NCI-H1694 treated with DMSO at 0.1 percent for 48 hours (cell line): ENCODE measurements at regions not wholly inside any gene's neighbourhood (a gene's known extent, or its start where the extent isn't known, plus 50 kb on each side); places are given as distances from the start of the nearest gene placed in this dataset.

Source experiments
- DNase-seq: peaks from one replicate; lab custom pipeline; 2025; lab: John Stamatoyannopoulos, UW

DNA sequence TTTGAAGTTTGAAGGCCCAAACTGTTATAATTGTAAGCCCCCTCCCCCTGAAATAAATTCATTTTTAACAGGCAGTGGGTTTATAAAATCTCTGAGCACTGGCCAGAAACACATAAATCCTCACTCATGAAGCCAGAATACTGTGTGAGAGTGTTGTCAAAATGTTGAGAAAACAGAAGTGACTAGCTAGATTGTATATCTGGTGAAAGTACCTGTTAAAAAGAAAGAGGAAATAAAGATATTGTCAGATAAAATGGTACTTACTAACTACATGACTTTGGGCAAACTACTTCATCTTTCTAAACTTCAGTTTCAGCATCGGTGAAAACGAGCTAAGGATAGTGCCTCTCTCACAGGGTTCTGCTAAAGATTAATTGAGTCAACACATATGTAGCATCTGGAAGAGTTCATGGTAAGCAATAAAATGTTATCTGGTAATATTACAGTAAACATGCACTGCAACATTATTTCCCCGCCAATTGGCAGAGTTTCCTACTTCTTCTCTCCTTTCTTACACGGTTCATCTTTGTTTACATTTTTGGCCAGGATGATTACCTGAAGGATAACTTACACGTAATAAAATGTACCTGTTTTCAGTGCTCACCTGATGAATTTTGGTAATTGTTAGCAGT, 202.5 kb upstream of the CHRM2 start:
- no peak for DNase-seq

DNA sequence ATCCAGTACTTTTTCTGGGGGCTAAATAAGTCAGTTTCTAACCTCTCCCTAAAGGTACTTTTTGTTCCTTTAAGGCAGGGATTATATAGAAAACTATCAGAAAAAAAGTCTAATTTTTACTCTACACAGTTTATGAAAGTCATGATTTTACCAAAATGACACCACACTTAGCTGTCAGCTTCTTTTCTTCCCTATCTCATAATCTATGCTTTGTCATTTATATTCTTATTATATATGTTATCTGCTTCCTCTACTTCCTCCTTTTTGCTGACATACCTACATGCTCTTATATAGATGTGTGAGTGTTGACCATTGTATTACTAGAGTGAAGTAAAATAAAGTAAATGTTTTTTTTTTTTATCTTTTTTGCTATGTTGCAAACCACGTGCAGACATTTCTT, 203.9 kb upstream of the CHRM2 start:
- DNase-seq = no peak

DNA sequence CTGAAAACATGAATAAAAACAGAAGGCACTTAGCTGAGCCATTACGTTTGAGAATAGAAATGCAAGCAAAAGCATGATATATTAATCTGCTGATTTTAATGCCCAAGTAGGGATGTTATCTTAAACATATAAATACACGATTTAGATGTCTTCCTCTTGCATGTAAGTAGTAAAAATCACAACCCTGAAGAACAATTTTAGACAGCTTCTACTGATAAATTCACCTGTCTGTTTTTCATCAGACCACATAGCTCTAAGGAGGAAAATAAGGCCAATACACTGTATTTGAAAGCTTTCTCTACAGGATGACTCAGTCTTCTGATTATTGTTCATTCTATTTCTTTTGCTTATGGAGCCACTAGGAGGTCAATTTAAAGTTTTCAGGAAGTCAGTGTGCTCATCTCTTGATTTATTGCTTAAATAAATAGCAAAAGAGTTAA, 210.9 kb upstream of the CHRM2 start:
- DNase-seq = no peak

DNA sequence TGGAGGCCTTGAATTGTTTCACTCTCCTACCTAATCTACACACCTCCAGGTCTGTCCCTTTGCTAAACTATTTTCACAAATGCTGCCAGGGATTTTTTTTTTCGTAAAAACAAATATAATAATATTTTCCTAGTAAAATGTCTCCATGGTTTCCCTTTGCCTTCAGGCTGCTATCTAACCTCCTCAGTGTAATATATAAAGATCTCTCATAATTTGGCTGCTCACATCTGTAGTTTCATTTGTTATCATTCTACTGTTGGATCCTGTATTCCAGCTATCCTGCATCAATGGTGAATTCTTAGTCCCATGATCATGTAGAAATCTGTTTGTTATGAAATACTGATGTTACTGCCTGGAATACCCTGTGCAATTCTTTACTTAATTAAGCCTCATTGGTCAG, 211.9 kb upstream of the CHRM2 start:
- DNase-seq = no peak

DNA sequence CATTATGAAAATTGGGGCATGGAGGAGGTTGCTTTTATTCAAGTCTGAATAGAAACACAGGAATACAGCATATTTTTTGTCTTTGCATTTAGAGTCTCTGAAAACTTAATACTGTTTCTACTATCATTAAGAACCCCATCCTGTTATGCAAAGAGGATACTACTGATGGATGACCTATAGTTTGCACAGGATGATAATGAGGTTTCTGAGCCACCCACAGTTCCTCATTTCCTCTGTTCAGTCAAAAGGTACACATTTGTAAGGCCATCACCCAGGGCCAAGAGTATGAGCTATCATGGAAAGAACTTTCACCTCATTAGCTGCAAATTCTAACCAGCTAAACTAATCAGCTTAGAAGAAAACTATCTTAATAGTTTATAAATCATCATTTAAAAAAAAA, 213.0 kb upstream of the CHRM2 start:
- DNase-seq = no peak

DNA sequence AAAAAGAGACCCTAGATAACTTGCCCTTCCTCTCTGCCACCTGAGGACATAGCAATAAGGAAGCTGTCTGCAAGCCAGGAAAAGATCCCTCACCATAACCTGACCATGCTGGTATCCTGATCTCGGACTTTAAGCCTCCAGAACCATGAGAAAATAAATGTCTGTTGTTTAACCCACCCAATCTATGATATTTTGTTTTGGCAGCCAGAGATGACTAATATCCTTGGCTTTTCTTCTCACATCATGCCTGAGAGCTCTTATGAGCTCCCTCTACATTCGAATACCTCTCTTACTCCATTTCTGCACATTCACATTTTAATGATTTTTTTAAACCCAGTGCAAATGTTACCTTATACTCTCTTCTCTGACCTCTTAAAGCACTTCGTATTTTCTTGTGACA, 214.0 kb upstream of the CHRM2 start:
- DNase-seq = no peak

DNA sequence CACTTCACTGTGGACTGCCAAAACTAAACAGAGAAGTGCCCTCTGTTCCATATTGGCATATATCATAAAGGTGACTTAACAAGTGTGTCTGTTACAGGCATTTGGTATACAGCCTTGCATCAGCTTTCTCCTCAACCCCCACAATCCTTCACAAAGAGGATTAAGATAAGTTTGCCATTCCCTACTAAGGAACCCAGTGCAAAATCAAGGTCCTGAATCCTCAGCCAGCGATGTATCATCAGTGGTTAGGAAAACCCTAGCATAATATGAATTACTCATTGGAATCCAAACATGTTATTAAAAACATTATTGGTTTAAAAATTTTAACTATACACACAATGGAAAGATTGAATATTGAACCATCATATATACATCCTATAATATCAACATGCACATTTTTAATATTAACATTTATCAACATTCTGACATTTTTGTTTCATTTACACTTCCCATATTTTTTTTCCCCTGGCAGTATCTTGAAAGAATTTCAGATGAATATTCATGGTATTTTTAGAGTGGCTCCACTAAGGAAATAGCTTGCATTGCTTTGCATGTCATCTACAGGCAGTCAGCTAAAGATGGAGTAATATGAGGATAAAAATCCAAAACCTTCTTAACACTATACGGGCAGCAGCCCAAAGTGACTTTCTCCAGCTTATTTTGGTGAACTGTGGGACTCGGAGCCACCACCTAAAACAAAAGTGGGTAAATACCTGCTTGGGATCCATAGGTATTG, 215.6 kb upstream of the CHRM2 start:
- DNase-seq = no peak

DNA sequence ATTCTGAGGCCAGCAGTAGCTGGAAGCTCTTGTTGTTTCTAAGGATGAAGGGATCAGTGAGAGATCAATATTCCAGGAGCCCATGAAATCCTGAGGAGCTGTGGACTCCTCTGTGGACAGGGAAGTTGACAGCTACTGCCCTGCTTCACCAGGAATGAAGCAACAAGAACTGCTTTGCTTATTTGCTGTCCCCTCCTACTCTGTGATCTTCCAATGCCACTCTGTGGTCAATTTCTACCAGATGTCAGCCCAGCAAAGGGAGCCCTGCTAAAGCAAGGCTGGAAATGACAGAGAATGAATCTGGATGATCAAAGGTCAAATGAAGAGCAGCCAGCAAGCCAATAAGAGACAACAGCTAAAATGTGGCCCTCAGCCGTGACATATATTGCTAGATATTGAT, 227.5 kb upstream of the CHRM2 start:
- DNase-seq = no peak

DNA sequence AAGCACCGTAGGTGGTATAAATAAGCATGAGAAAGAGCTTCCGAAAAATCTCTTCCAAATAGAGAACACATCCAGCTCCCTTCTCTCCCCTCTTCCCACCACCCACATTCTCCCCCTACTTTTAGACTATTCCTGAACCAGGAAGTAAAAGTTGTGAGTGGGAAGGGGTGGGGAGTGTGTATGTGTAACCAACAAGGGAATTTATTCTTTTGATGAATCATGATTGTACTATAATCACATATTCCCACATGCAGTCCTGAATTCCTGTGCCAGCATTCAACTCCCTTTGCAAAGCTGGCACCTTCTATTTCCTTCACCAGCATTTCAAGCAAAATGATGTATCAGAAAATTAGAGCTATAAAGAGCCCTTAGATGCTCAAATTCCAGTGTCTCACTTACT, 230.6 kb upstream of the CHRM2 start:
- DNase-seq = no peak

DNA sequence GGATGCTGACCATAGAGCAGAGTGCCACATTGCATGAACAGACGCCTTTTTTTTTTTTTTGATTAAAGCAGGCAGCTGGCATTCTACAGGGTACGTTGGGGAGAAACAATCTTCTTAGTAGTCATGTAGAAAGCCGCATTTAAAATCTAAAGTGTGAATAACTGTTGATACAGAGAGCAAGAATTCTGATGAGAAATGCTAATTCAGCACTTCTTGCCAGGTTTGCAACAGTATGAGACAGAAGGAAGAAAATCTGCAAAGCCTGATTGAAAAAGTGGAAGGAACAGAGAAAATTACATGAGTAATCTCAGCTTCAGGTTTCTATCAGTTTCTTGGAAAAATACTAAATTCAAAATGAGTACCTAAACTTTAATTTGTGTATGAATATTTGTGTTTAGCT, 232.7 kb upstream of the CHRM2 start:
- DNase-seq = no peak

DNA sequence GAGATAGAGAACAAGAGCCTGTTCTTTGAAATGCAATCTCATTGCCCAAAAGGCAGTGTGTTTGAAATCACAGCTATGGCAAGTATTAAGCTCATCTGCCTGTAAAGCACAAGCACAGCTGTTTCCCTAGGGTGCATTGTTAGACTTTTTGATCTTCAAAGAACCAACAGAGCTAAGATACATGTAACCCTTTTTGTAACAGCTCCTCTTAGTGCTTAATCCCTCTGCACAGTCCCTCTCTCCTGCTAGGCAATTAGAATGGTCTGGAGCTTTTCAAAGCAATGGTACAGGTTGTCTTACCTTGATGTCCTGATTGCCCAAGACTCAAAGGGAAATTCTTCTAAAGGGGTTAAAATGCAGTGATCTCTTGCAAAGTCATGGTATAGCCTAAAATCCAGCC, 249.6 kb upstream of the CHRM2 start:
- DNase-seq = no peak

DNA sequence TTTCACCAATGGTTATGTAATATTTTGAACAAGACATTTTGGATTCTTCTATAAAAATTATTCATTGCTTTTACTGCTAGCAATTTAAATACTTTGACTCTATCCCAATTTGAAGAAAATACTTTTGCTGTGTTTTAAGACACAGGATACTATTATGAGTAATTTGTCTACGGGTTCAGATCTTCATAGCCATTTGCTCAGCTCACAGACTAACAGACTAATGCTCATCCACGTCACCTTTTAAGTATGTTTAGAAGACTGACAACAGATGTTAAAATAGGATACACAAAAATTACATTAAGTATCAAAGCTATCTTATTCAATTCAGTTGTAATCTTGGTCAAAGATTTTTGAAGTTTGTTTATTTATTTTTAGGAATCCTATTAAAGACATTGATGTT, 251.3 kb upstream of the CHRM2 start:
- no peak for DNase-seq

DNA sequence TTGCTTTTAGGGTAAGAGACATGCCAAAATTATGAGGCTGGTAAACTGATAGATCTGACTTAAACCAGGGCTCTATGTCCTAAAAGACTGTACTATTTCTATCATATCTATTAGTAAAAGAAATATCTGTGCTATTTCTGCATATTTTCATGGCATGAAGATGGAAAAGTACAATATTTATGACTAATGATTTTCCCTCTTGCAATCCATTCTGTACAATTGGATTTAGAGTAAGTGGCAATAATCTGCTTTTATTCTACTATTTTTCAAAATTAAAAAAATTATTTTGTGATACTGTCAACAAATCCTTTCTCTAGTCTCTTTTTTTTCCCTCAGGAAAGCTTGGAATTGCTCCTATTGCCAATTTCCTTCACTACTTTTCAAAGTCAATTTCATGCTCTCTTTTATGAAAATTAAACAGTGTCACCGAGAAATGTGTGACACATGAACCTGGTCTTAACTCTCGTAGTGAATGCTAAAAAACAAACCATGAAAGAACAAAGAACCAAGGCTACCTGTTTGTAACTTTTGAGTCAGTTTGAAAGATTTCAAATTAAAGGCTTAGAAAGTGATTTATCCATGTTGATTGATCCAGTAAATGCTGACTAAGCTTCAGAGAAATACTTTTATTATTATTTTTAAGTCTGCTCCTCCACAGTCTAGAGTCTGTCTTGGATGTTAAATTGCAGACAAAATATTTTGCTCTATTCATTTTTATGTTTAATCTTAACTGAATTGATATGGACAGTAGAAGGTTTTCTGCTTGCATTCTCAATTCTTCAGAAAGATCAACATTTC, 262.7 kb upstream of the CHRM2 start:
- DNase-seq = no peak

DNA sequence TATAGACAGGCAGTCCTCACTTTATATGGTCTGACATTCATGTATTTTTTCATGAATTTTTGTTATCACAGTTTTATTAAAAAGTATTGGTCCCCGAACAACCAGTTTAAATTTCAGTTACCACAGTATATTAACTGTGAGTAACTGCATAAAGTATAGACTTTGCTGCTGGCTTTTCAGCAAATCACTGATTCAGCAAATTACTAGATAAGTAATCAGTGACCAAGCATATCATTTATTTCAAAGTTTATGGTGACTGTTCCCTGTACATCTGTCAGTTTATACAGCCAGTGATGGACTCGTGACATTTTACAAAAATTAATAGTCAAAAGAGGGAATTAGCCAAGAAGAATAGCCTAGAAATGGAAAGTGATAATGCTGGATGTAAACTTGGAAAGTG, 266.7 kb upstream of the CHRM2 start:
- DNase-seq = no peak

DNA sequence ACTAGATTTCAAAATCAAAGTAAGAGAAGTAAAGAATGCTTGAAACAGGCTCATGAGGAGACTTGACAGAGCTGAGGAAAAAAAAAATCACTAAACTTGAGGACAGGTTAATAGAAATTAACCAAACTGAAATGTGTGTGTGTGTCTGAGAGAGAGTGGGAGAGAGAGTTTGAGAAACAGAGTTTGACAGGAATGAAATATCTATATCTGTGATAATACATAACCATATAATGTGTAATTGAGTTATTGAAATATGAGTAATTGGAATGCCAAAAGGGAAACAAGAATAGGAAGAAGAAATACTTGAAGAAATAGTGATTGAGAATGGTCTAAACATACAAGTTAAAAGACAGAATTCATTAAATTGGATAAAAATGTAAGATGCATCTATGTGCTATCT, 268.0 kb upstream of the CHRM2 start:
- no peak for DNase-seq

DNA sequence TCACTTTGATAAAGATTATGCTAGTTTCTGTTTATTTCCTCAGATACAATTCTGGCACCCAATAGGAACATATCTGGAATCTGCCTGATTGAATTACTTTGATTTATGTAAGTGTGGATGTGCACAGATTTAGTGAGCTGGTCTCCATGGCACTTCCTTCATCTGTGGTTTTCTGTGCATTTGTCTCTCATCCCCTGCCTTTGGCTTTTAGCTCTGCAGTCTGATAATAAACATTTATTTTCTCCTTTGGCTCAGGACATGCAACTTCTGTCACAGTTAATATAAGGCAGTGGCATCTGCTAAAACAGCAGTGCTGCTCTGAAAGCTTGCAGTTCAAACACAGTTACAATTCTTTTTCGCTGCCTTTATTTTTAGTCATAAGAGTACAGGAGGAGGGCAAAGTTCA, 273.7 kb upstream of the CHRM2 start:
- no peak for DNase-seq

DNA sequence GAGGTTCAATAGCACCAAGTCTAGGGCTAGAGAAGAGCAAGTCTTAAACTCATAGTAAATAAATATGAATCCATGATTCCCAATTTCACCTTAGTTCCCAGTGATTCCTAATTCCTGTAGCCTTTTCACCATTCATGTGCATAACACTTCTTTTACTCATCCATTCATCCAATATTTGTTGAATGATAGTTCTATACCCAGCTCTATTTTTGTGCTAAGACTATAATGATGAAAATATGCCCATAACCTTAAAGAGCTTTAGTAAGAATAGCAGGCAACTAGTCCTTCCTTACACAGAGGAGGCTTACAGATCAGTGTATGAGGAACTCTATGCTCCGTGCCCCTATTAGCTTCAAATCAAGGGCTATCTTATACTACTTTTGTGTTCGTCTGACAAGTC, 280.2 kb upstream of the CHRM2 start:
- DNase-seq = no peak

DNA sequence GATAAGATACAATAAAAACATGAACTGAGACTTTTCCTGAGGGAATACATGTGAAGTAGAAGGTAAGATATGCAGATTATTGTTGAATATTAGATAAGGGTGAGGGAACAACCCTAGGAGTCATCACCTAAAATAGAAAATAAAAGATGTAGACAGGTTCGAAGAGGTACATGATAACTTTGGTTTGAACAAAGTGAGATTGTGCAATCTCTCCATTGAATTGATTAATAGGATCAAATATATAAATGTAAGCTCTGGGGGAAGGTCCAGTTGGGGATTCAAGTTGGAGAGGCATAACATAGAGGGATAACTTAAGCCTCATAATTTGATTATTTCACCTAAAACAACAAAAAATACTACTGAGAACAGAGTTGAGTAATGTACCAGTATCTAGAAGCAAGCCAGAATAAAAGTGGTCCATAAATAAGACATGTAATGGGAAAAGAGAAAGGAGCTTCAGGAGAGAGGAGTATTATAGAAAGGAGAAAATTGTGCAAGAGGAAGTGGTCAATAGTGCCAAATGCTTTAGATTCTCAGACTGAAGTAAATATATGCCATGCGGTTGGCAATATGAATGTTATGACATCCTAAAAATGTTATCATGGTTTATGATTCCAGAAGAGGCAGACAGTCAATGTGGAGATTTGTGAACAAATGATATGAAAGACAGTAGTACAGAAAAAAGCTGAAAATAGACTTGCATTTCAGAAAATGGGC, 282.3 kb upstream of the CHRM2 start:
- no peak for DNase-seq

DNA sequence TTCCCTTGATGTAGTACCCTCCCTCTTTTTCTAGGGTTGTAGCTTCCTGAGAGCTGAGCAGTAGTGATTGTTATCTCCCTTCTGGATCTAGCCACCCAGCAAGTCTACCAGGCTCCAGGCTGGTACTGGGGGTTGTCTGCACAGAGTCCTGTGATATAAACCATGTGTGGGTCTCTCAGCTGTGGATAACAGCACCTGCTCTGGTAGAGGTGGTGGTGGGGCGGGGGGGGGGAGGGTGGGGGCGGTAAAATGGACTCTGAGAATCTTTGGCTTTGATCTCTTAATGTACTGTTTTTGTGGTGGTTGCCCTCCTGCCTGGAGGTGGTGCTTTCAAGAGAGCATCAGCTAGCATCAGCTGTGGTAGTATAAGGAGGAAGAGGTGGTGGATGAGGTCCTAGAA, 302.0 kb upstream of the CHRM2 start:
- no peak for DNase-seq

DNA sequence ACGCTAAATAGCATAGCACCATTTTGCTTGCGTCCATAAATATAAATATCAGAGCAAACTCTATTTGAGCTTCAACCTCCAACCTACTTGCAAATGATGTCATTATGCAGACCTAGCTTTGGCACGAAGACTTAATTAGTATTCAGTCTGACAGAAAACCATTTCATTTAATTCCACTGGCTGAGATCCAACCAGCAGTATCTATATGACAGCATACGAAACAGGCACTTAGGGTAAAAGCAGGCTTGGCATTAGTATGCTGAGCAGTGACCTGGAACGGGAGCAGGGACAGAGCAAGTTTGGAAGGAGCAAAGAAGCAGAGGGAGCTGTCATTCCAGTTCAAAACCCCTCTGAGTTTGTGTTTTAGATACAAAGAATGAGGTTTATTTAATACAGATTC, 312.5 kb upstream of the CHRM2 start:
- DNase-seq = no peak

DNA sequence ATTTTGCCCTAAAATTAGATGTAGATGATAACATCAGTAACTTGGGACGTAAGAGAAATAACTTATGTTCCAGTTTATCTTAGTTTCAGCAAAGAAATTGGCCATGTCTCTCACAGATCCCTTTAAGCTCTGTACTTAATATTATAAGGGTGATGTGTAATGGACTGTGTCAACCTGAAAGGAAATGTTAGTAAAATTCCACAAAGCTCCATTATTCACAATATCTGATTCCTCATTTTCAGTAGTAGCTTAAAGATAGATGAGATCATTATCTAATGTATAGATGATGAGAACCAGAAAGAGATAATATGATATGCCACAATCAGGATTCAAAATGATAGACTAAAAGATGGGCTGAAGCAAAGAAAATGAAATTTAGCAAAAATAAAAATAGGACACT, 316.8 kb upstream of the CHRM2 start:
- no peak for DNase-seq

DNA sequence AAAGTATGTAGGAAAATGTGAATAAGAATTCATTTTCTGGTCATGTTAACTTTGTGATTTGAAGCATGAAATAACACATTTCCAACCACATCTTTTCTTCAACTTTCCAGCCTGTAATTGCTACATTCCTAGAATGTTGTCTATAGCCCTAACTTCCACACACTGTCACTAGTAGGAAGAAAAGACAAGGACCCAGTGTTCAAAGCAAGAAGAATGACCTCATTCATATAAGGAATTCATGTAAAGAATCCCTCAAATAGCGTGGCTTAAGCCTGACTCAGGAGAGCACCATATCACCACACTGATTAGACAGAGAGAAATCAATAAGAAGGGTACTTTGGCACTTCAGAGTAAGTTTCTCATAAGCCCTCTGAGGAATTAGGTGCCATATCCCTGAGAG, 318.7 kb upstream of the CHRM2 start:
- DNase-seq = no peak

DNA sequence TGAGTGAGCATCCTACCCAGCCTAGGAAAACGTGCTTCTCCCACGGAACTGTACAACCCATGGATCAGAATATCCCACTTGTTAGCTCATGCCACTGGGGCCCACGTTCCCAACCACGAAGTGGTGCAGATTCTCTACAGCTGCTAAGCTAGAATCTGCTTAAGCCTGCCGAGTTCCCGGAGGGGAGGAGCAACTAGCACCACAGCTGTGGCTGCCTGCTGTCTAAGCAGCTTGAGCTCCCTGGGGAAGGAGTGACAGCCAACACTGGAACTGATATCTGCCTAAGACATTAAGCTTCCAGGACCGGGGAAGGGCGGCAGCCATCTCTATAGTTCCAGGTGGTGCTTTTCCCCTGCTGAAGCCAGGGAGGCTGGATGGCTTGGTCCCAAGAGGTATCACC, 334.7 kb upstream of the CHRM2 start:
- DNase-seq = no peak
